HG03060 (cell line): ENCODE measurements at regions not wholly inside any gene's neighbourhood (a gene's known extent, or its start where the extent isn't known, plus 50 kb on each side); places are given as distances from the start of the nearest gene placed in this dataset.

Experiments used
- ATAC-seq: cut with Tn5 transposase; IDR thresholded peaks from one replicate; pipeline ENCODE4 v1.9.1; 2021; ENCODE audit warnings: low read depth, moderate number of reproducible peaks; ENCODE audit not compliant: unreplicated experiment

DNA sequence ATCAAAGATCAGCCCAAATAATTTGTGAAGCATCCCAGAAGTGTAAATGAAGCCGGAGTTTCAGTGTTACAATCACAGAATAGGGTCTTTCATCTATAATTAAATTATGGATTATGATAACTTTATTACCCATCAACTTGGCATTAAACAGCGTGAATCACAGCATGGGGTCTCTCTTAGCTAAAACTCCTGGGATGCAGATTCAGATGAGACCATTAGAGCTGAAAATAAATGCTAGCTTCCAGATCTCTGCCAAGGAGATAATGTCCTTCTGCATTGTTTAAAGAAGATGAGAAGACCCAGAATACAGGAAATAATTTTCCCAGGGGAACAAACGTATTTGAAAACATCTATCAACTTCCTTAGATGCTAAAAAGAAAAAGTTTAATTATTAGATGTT, 546.0 kb upstream of the PCDH9 start:
- ATAC-seq: no peak

DNA sequence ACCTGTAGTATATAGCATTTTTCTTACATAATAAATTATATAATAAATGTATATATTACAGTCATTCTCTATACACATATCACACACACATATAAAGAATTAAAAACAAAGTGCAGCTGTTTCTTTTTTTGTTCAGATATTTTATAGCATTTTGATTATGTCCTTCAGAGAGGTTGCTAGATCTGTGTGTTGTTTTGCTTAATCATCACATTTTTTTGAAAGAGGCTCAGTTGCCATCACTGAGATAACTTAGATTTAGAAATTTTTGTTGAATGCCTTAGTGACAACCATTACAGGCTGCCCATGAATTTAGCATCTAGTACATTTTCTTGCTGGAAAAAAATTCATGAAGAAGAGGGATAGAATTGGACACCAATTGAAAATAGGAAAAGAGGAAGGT, 545.2 kb upstream of the PCDH9 start:
- ATAC-seq: no peak

- ATAC-seq: no peak
Measured at GRCh38 chr13:67772807-67773453, 542.8 kb upstream of the PCDH9 start.

- no peak for ATAC-seq
Measured at GRCh38 chr13:67771106-67771505, 541.0 kb upstream of the PCDH9 start.

GRCh38 chr13:67769987-67770341, 539.8 kb upstream of the PCDH9 start:
- no peak for ATAC-seq

- no peak for ATAC-seq
Measured at GRCh38 chr13:67769063-67769986, 539.2 kb upstream of the PCDH9 start.

DNA sequence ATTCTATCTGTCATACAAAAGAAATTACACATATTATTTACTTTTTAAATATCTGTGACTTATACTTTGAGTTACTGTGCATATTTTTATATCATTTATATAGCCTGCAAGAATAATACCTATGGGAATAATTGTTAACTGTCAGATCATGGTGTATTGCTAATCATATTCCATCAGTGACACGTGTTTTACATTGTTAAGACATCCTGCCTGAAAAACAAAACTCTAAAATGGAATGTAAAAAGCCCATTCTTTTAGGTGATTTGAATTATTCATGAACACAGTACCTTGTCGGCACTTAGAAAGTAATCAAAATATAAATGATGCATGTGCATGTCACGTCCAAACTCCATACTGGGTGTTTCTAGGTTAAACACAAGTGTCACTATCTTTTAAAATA, 533.8 kb upstream of the PCDH9 start:
- no peak for ATAC-seq

- ATAC-seq: no peak
Measured at GRCh38 chr13:67763384-67763783, 533.2 kb upstream of the PCDH9 start.

DNA sequence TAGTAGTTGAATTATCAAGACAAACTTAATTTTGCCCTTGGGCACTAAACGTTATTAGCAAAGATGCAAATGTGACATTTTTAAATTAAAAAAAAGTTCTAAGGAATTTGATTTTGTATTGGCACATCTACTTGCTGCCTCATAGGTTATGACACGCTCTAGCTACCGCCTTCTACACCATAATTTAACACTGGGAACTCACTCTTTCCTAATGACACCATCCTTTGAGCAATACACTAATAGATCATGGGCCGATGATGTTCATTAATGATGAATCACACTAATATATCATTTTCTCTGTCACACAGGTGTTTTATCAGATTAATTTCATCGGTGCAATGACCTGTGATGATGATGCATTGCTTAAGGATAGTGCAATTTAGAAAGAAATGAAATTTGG, 528.8 kb upstream of the PCDH9 start:
- ATAC-seq: no peak

GRCh38 chr13:67754012-67754411, 523.9 kb upstream of the PCDH9 start:
- no peak for ATAC-seq

DNA sequence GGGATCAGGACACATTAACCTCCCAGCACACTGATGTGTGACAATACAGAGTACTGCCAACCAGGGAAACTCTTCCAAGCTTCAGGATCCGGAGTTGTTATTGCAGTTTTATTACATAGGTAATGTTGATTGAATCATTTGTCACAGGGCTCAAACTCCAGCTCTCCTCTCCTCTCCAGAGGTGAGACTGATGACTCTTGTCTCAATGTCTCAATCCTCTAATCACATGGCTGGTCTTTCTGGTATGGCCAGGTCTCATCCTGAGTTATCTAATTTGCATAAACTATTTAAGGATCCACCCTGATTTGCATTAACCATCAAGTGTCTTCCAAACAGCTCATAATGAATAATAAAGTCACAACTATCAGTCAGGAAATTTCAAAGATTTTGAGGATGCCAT, 522.6 kb upstream of the PCDH9 start:
- no peak for ATAC-seq

DNA sequence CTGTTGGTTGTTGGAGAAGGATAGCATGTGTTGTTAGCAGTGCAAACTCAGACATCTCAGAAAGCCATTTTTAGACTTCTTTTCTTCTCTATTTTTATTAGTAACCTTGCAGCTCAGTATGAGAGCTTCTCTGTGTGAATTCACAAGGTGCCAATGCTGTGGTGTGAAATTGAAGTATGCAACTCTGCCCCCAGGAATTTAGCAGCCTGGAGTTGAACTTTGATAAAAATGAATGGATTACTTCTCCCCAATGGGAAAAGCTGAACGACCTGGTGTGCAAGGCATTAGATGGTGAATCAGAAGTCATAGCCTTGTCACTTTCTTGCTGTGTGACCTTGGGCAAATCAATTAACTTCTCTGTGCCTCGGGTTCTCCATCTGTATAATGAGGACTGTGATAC, 512.3 kb upstream of the PCDH9 start:
- no peak for ATAC-seq

- no peak for ATAC-seq
Measured at GRCh38 chr13:67740871-67741535, 510.9 kb upstream of the PCDH9 start.

DNA sequence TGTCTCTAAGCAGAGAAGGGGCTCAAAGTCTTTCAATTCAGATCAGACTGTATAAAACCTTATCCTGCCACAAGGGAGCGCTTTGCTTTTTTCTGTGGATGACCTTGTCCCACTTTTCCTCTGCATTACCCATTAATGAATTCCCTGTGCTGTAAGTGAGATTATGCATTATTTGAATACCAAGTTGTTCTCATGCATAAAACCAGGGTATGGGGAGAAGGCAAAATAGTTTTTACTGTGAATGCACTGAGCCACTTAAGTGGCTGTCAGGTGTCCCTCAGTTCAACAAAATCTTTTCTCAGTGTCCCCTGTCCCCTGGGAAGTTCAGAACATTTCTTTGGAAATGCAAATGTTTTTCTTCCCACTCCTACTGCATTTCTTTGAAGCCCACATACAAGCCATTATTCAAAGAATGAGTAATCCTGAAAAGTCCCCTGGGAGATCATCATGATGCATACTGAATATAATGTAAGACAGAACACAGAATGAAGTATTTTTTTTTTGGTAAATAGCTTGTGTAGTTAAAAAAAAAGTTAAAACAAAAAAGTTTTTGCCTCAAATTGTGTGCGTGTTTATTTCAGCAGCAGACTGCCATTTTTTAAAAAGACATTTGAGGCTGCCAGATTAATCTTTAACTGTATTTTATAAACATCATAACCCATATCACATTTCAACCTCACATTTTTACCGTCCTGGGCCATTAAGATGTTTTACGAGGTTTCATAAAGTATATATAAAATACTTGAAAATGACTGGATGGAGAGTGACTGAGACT, 506.7 kb upstream of the PCDH9 start:
- peak; percentile 56 for ATAC-seq

DNA sequence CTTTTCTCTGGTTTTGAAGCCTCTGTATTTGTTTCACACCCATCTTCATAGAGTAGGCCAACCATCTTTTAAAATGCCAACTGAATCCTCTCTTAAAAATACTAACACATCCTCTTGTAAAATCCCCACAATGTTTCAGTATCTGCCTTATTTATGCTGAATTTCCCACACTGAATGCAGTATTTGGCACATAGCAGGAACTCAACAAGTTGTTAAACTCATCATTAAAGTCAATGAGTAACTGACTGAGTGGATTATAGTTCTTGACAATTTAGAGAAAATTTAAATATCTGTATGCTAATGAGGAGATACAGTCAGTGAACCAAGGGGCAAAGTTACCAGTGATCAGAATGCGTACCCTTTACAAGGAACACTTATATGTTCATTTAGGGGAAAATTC, 505.5 kb upstream of the PCDH9 start:
- no peak for ATAC-seq

GRCh38 chr13:67726979-67727378, 496.8 kb upstream of the PCDH9 start:
- ATAC-seq: no peak

DNA sequence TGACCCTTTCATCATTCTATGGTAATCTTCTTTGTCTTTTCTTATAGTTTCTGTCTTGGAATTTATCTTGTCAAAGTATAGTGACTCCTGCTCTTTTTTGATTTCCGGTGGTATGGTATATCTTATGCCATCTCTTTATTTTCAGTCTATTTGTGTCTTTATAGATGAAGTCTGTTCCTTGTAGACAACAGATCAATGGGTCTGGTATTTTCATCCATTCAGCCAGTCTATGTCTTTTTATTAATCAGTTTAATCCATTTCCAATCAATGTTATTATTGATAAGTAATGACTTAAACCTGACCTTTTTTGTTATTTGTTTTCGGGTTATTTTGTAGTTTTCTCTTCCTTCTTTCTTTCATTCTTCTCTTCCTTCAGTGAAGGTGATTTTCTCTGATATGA, 495.9 kb upstream of the PCDH9 start:
- ATAC-seq: no peak

GRCh38 chr13:67713571-67713970, 483.4 kb upstream of the PCDH9 start:
- no peak for ATAC-seq

DNA sequence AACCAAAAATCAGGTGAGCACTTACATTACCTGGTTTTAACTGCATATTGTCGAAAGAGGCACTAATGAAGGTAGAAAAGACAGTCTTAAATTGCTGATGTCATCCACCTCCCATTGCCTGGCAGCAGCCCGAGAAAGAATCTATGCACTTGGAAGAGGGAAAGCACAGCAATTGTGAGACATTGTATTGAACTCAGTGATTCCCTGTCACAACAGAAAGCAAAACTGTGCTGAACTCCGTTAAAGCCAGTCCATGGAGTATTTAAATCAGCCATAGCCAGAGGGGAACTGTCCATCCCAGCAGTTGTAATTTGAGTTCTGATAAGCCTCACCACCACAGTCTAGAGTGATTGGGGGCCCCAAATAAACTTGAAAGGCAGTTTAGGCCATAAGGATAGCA, 466.6 kb upstream of the PCDH9 start:
- no peak for ATAC-seq

GRCh38 chr13:67664502-67664901, 434.4 kb upstream of the PCDH9 start:
- no peak for ATAC-seq

DNA sequence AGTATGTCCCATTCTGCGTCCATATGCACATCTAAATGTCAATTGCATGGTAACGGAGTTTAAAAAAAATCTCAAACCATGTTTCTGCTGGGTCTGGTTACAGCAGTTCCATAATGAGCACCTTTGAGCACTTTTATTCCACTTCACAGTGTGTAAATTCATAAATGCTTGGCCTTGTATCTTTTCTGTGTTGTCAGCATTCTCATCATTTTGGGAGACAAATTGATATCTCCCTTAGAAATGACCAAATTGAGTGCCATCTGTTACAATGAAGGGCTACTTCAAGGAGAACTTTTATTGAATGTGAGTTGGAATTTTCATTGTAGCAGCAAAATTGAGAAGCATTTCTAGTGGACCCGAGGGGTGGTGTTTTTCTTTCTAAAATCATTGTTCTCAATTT, 432.9 kb upstream of the PCDH9 start:
- ATAC-seq: no peak
